TTC549 (cell line): ENCODE measurements at regions not wholly inside any gene's neighbourhood (a gene's known extent, or its start where the extent isn't known, plus 50 kb on each side); places are given as distances from the start of the nearest gene placed in this dataset.
"Not testable (repeated sequence)": the region's sequence is repeated elsewhere in the genome, so short reads cannot be mapped to it uniquely, and the experiment has no call there.

ENCODE experiments used
- FAIRE-seq: peaks from 2 replicates; lab custom pipeline; 2012; peaks lifted over from hg19 to GRCh38; lab: Jason Lieb, UNC

GRCh38 chr4:126144543-126145237, 829.9 kb downstream of the FAT4 start:
- no peak for FAIRE-seq

DNA sequence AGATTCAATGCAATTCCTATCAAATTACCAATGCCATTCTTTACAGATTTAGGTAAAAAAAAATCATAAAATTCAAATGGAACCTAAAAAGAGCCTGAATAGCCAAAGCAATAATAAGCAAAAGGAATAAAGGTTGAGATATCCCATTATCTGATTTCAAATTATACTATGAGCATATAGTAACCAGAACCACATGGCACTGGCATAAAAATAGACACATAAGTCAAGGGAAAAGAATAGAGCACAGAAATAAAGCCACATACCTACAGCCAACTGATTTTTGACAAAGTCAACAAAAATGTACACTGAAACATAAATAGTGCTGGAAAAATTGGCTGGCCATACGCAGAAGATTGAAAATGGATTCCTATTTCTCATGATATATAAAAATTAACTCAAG, 853.7 kb downstream of the FAT4 start:
- FAIRE-seq = no peak

GRCh38 chr4:126172126-126172525, 857.4 kb downstream of the FAT4 start:
- FAIRE-seq = no peak

DNA sequence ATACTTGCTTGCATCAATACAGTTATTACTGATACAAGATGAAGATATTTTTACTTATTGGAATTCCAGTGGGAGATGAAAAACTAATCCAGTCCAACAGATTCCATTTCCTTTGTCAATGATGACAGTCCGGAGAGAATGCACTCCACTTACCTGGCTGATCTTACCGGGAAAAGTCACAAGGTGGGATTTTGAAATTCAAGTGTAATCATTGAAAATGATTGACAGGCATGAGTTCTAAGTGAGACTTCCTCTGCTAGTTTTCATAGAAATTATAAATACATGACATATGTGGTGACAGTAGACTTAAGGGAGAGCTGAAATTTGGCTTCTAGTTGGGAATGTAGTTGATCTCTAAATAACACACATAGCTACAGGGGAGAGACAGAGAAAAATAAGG, 859.9 kb downstream of the FAT4 start:
- FAIRE-seq = no peak

GRCh38 chr4:126180642-126181041, 865.9 kb downstream of the FAT4 start:
- no peak for FAIRE-seq

DNA sequence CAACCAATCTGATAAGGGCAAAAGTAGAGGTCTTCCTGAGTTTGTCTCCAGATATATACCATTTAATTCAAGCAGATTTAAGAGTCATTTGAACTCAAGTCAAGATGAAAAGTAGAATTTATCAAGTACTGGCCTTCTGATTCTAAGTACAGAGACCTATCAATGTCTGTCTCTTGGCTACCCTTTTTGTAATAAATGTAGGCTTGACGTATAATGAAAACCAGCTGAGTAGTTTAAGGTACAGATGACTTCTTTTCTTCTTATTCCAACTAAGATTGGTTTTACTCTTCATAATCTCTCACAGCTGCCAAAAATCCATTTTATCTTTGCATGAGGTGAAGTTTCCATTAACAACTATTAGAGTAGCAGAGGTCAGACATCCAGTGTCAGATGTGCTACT, 867.6 kb downstream of the FAT4 start:
- no peak for FAIRE-seq

GRCh38 chr4:126182786-126183185, 868.0 kb downstream of the FAT4 start:
- FAIRE-seq = no peak

- FAIRE-seq = no peak
These were observed 868.5 kb downstream of the FAT4 start for GRCh38 chr4:126183206-126183605.

GRCh38 chr4:126191536-126191935, 876.8 kb downstream of the FAT4 start:
- FAIRE-seq = no peak

GRCh38 chr4:126192506-126192905, 877.8 kb downstream of the FAT4 start:
- no peak for FAIRE-seq

DNA sequence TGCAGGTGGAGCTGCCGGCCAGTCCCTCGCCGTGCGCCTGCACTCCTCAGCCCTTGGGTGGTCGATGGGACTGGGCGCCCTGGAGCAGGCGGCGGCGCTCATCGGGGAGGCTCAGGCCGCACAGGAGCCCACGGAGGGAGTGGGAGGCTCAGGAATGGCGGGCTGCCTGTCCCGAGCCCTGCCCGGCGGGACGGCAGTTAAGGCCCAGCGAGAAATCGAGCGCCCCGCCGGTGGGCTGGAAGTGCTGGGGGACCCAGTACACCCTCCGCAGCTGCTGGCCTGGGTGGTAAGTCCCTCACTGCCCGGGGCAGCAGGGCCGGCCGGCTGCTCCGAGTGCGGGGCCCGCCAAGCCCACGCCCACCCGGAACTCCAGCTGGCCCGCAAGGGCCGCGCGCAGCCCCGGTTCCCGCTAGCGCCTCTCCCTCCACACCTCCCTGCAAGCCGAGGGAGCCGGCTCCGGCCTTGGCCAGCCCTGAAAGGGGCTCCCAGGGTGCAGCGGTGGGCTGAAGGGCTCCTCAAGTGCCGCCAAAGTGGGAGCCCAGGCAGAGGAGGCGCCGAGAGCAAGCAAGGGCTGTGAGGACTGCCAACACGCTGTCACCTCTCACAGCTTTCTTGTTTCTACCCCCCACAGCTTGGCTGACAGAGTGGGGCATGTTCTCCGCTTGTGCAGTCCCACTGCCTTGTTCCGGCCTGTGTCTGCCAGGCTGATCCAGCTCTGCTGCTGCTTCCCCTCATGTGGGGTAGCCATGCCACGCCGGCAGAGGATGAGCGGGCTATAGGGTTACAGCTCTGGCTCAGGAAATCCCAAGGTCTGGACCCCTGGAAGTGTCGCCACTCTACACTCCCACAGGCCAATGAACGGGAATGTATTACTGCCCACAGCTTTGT, 886.7 kb downstream of the FAT4 start:
- FAIRE-seq = not testable (repeated sequence)

- no peak for FAIRE-seq
These were observed 887.5 kb downstream of the FAT4 start for GRCh38 chr4:126202226-126202625.

DNA sequence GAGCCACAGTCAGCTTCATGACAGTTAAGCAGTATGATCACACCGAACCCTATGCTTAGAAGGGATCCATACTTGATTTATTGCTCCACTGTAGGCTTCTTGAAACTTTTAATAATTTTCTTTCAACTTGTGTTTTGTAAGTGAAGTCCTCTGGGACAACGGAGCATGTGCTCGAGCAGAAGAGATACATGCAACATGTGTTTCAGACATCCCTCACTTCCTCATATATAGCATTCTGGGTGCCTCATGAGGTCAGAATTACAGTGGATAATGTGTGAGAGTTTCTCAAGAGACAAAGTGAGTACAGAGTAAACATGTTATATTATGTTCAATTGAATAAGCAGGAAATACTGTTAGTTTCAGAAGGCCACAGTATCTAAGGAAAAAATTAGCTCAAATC, 893.2 kb downstream of the FAT4 start:
- no peak for FAIRE-seq

DNA sequence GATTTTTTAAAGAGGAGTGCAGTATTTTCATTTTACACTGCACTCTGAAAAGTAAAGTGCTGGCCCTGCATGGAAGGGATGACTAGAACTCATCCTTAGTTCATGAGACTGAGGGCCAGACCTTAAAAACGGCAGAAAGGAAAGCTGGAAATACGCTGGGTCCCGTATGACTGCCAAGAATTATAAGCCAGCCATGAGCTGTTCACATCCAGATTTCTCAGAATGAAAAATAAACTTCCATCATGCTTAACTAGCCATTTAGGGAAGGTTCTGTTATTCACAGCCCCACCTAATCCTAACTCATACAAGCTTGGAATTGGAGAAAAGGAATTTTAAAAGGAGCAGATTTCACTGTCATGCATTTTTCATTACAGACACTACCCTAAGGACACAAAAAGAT, 894.4 kb downstream of the FAT4 start:
- FAIRE-seq = no peak

- FAIRE-seq = no peak
These were observed 899.2 kb downstream of the FAT4 start for GRCh38 chr4:126213996-126214395.

- FAIRE-seq = no peak
These were observed 901.0 kb downstream of the FAT4 start for GRCh38 chr4:126215759-126216158.

- no peak for FAIRE-seq
These were observed 901.9 kb downstream of the FAT4 start for GRCh38 chr4:126216611-126217010.

DNA sequence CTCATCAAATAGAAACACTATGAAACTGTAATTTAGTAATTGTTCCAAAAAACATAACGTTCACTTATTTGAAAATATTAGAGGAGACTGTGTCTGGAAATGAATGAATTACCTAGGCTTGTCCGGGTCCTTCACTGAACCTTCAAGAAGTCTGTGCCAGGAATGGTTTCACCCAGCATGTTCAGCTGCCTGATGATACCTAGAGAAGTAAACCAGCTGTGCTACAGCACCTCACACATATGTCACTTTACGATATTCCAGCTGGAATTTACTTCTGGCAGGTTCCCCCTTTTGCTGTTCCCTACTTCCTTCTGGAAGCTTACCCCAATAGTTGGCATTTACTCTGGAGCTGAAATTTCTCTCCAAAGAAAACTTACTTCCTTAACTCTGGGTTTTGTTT, 906.5 kb downstream of the FAT4 start:
- FAIRE-seq = no peak

GRCh38 chr4:126221717-126222340, 907.1 kb downstream of the FAT4 start:
- no peak for FAIRE-seq

- FAIRE-seq = no peak
These were observed 909.1 kb downstream of the FAT4 start for GRCh38 chr4:126223784-126224407.

- FAIRE-seq = no peak
These were observed 912.7 kb downstream of the FAT4 start for GRCh38 chr4:126227428-126227827.

- FAIRE-seq = no peak
These were observed 915.5 kb downstream of the FAT4 start for GRCh38 chr4:126230269-126230668.

DNA sequence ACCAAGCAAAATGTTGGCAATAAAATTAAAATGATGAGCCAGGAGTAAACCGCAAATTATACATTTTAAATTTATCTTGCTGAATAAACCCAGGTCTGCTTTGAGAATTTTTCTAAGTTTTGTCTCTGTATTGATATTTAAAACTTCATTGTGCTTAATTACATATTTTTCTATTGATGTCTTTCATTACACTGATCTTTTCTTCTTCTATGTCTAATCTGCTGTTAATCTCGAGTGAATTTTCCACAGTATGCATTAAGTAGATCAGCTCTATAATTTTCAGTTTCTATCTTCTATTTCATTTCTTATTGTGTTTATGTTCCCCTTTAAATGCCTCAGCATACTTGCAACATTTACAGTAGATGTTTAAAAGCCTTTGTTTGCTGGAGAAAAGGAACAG, 918.7 kb downstream of the FAT4 start:
- FAIRE-seq = no peak
